Activated CD4-positive, alpha-beta T cell treated with anti-CD3 and anti-CD28 coated beads for 4 hours (primary cell): ENCODE measurements at regions not wholly inside any gene's neighbourhood (a gene's known extent, or its start where the extent isn't known, plus 50 kb on each side); places are given as distances from the start of the nearest gene placed in this dataset.

Source experiments
- DNase-seq, 2 donors: peaks; one replicate each; pipeline ENCODE4 v3.0.0-alpha.2; 2020

DNA sequence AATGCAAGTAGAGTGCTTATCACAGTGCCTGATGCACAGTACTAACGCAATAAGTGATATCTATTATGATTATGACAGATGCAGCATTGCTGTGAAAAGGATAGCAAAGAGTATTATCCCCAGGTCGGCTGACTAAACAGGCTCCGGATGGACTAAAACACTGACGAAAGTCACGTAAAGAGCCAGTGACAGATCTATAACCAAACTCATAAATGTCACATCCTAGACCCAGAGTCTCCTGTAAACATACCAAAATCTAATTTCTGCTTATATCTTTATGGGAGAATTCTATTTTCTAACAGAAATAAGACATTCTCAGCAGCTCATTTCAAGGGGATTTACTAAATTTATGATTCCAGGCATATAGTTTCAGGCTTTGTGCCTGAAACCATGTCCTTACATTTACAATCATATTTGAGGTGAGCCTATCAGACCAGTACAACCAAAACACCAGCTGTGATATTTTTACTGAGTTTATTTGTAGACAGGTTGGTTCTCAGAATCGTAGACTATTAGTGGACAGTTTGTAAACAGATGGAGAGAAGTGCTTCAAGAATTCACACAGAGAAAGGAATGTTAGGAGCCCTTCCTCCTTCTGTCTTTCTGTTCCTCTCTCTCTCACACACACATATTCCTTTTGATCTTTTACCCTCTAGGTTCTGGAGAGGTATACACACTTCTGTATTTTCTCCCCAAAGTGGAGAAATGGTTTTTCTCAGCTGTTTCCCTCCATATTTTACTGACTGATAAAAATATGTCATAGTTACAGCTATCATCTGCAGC is 52.4 kb upstream of the WDR26 start:
- no peak for DNase-seq

GRCh38 chr1:224488806-224489499 is 54.4 kb upstream of the WDR26 start:
- DNase-seq: no peak

DNA sequence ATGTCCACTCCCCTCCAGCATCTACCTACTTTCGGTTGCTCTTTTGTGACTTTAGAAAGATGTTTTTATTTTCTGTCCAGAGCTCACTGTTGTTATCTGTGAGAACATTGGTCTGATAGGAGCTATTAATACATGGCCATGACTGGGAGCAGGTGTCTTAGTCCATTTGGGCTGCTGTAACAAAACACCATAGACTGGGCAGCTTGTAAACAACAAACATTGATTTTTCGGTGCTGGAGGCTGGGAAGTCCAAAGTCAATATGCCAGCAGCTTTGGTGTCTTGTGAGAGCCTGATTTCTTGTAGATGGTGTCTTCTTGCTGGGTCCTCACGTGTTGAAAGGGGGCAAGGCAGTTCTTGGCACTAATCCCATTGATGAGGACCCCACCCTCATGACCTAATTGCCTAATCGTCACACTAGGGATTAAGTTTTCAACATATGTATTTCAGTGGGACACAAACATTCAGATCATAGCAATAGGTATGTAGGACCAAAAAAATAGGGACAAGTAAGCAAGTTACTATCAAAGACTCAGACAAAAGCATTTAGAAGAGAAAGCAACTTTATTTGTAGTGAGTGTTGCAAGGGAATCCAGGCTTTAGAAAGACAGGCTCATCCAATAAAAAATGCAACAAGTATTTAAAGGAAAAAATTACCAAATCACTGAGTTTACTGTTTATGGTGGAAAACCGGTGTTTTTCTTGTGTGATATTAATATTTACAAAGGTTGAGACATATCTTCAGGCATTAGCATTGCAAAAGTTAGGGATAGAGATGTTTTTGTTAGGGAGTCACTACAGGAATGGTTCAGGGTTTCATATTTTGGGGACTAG is 55.2 kb upstream of the WDR26 start:
- no peak for DNase-seq

DNA sequence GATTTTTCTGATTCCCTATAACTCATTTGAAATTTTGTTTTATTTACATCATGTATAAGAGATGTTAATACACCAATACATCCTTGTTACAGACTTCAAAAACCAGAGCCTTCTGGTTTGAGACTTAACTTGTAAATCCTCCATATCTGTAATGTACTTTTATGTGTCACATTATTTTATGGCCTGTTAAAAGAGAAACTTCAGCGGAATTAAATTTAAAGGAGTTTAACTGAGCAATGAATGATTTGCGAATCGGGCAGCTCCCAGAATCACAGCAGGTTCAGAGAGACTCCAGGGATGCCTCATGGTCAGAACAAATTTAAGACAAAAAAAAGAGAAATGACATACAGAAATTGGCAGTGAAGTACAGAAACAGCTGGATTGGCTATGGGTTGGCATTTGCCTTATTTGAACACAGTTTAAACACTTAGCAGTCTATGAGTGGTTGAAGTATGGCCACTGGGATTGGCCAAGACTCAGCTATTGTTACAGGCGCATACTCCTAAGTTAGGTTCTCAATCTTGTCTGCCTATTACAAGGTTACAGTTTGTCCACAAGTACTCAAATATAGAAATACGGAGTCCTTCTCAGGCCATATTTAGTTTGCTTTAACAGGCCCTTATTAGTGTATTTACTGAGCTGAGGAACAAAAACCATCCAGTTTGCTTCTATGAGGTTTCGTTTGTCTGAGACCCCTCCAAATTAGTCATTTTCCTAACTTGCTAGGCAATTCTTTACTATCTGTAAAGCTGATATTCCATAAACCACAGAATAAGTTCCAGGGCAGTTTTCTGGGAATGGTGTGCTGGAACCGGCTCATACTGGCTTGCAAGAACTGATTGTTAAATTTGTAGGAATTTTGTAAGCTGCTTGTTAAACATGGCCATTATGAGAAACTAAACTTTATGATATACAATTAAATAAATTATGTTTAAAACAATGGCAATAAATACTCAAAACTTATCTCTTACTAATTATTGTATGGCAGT is 56.2 kb upstream of the WDR26 start:
- no peak for DNase-seq

- DNase-seq: no peak
Observed at GRCh38 chr1:224492015-224492414, 57.4 kb upstream of the WDR26 start.

DNA sequence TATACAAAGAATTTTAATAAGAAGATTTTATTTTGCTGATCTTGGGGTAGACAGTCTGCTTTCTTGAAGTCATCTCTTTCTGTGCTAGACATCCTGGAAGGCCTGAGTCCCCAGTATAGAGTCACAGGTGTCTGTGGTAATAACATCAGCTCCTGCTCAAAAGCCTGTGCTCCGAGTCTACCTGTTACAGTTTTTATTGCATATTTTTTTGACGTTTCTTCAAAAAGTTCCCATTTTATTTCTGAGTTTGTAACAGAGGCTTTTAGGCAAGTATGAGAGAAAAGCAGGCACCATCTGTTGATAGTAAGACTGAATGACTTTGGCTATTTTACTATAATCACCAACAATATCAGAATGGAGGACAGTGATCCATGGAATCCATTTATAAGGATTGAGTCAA is 58.0 kb upstream of the WDR26 start:
- no peak for DNase-seq

- DNase-seq: no peak
Observed at GRCh38 chr1:224493269-224493668, 58.7 kb upstream of the WDR26 start.

- DNase-seq: no peak
Observed at GRCh38 chr1:224494343-224494742, 59.7 kb upstream of the WDR26 start.

GRCh38 chr1:224495866-224496265 is 61.3 kb upstream of the WDR26 start:
- no peak for DNase-seq

DNA sequence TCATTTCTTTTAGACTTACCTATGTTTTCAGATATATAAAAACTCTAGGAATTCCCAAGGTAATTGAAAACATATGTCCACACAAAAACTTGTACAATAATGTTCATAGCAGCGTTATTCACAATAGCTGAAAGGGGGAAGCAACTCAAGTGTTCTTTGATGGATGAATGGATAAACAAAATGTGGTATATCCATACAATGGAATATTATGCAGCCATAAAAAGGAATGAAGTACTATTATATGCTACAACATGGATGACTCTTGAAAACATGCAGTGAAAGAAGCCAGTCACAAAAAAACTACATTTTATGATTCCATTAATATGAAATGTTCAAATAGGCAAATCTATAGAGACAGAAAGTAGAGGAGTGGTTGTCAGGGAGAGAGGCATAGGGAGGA is 62.2 kb upstream of the WDR26 start:
- no peak for DNase-seq

GRCh38 chr1:224497714-224498573 is 63.3 kb upstream of the WDR26 start:
- DNase-seq: peak; percentile 47 to 53

DNA sequence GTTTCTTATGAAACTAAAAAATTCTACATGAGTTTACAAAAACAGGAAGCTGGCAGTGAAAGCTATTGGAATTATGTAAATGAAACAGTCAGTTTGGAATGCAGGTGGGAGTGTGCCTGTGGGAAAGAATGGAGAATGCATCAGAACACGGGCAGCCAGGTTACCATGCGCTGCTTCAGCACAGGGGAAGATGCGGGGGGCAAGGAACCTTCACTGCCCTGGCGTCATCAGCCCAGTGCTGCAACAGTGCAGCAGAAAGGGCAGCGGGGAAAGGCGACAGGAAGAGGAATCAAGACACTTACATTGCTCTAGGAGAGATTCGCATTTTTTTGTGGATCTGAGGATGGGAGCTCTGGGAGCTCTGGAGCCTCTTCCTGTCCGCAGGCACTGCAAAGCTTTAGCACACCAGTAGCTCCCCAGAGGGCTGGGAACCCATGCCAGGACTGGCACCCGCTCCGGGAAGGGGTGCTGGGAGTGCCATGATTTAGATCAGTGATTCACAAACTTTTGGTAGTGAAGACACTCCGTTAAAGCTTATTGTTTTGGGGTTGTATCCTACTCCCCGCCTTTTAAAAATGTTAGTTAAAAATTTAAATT is 64.1 kb upstream of the WDR26 start:
- DNase-seq: no peak

DNA sequence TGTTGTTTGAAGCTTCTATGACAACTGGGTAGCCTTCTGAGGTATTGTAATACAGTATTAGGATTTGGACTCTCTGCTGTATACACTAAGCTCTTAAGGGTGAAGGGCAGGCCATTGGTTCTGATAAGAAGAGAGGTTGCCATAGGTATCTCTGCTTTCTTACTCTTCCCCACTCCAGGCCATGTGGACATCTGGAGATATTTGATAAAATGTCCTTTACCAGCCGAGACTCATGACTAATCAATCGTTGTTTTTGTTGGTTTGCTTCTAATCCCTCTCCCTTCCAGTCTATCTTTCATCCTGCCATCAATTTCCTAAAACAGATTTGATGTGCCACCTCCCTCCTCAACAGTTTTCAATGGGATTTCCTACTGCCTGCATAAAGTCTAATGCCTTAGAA is 64.6 kb upstream of the WDR26 start:
- DNase-seq: no peak

DNA sequence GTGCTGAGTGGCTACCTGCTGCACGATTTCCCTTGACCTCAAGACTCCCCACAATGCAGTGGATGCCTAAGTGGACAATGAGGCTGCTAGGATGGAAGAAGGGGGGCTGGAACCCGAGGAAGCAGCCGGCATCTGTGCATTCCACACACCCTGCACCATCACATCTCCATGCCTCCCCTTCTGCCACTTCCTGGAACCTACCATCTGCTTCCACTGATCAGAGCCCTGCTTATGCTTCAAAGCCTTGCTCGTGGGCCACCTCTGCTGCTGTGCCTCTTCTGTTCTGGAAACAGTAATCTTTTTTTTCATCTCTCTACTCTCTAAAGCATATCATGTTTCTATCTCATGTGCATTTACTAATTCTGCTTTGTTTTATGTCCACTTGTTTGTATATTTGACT is 66.2 kb upstream of the WDR26 start:
- no peak for DNase-seq

GRCh38 chr1:224501836-224502235 is 67.2 kb upstream of the WDR26 start:
- DNase-seq: no peak

DNA sequence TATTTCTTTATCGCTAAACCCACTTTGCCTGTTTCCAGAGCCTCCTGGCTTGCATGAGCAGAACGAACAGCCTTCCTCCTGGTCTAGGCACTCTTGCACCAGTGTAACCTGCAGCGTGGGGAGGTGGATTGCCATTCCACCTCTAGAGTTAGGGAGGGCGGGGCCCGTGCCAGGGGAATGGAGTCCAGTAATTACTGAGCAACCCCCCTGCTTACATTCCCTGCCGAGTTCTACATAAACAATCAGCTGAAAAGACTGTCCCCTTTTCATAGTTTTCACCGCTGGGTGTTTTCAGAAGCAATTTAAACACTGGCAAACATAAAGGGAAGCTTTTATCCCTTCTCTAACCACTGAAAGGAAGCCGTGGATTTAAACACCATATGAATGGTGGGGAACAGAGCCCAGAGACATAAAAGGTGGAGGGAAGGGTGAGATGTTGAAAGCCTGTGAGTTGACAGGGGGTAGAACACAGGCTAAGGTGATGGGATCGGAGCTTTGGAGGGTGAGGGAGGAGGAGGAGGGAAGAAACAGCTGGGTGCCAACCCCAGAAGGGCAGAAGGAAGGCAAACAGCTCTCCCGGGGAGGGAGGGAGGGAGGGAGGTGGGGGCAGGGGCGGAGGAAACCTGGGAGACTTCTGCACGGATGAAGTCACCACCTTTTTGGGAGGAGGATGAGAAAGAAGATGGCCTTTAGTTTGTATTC is 68.0 kb upstream of the WDR26 start:
- no peak for DNase-seq

DNA sequence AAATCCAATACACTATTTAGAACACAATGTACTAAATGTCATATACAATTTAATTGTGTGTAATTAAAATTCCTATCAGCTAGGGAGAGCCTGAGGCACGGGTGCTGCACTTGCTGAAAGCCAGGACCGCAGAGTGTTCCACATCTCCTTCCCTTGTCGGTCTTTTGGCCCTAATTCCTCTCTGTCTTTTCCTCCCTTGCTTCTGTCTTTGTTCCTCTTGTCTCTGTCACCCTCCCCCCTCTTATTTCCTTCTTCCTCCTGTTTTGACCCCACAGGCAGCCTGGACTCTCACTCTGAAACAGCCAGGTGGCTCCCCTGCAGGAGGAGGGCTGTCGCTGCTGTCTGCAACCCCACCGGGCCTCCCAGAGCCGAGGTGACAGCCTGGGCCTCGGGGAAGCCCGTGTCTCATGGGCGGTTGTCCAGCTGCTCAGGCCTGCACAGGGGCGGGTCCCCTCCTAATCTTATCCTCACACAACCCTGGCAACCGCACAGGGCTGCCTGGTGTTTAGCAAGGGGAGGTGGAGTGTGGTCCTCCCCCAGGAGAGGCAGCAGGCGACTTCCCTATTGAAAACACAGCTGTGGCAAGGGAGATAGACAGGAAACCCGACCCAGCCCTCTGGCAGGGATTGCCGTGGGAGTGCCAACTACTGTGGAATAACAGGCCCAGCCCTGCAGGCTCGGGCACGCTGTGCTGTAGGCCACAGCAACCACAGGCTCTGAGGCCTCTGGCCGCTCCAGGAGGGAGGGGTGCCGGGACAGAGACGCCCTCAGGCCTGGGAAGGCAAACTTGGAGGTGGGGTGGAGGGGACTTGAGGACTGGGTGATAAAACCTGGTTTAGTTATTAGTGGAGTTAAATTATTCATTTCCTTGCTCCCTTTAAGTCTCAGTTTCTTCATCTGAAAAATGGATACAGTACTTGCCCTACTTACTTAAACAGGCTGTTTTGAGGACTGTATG is 68.8 kb upstream of the WDR26 start:
- DNase-seq: no peak

DNA sequence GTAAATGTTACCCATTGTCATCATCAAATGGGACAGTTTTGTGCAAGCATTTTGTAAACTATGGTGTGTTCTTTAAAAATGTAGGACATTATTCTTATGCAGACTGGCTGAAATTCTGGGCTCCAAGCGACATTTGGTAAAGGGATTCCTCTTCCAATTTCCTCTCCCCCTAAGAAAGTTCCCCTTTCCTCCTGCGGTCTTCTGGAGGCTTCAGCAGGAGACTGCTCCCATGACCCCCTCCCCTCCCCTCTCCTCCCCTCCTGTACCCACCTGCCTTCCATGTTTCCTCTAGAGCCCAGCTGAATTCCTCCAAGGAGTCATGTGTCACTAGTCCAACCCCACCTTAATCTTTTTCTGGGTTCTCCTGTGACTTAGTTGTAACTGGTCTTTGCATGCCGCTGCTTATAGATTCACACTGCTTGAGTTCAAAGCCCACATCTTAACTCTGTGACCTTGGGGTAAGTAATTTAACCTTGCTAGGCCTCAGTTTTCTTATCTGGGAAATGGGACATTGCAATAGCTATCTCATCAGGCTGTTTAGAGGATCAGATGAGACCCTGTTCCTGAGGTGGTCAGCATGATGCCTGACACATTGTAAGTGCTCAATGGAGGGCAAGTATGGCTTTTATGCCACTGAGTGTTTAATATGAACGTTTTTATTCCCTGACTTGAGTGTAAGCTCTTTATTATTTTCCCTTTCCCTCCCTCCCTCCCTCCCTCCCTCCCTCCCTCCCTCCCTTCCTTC is 69.9 kb upstream of the WDR26 start:
- no peak for DNase-seq
